HUES48 (cell line): ENCODE measurements at regions not wholly inside any gene's neighbourhood (a gene's known extent, or its start where the extent isn't known, plus 50 kb on each side); places are given as distances from the start of the nearest gene placed in this dataset.

Source experiments
- H3K27ac ChIP-seq: one replicate; pipeline ENCODE4 v1.7.0; 2013; ENCODE audit warnings: low read depth, low read length, inconsistent platforms
- H3K27me3 ChIP-seq: 2 replicates; pipeline ENCODE4 v1.6.1; 2013; ENCODE audit warnings: mild to moderate bottlenecking, low read length; ENCODE audit not compliant: control insufficient read depth, insufficient read depth
- H3K36me3 ChIP-seq: 2 replicates; pipeline ENCODE4 v1.6.1; 2013; ENCODE audit warnings: low read length; ENCODE audit not compliant: control insufficient read depth, insufficient read depth
- H3K4me1 ChIP-seq: 2 replicates; pipeline ENCODE4 v1.6.1; 2013; ENCODE audit warnings: mild to moderate bottlenecking, low read length; ENCODE audit not compliant: control insufficient read depth, insufficient read depth
- H3K4me3 ChIP-seq: 2 replicates; pipeline ENCODE4 v1.5.1; 2013; ENCODE audit warnings: mild to moderate bottlenecking, low read depth, low read length
- H3K9ac ChIP-seq: 2 replicates; pipeline ENCODE4 v1.6.1; 2013; ENCODE audit warnings: mild to moderate bottlenecking, low read depth, low read length, moderate library complexity
- H3K9me3 ChIP-seq: 2 replicates; pipeline ENCODE4 v1.6.1; 2013; ENCODE audit warnings: low read length; ENCODE audit not compliant: control insufficient read depth, insufficient read depth

- no peak overlapping the region for H3K9ac ChIP-seq
- no peaks in the 10 kb centered on the region for H3K36me3 ChIP-seq
- no peaks in the 10 kb centered on the region for H3K4me1 ChIP-seq
- no peak overlapping the region for H3K4me3 ChIP-seq
- no peaks in the 10 kb centered on the region for H3K27me3 ChIP-seq
- H3K27ac ChIP-seq: no peak overlapping the region
- H3K9me3 ChIP-seq: no peaks in the 10 kb centered on the region
Observed at GRCh38 chr4:160604541-160604940, 1501.7 kb downstream of the RAPGEF2 start.

GRCh38 chr4:160611181-160611580 lies 1508.3 kb downstream of the RAPGEF2 start:
- Histone ChIP-seq H3K36me3 (no peaks in the 10 kb centered on the region), H3K27me3 (no peaks in the 10 kb centered on the region), H3K27ac (no peak overlapping the region), H3K4me3 (no peak overlapping the region), H3K9me3 (no peaks in the 10 kb centered on the region), H3K9ac (no peak overlapping the region), H3K4me1 (no peaks in the 10 kb centered on the region)

GRCh38 chr4:160631044-160631443 lies 1528.2 kb downstream of the RAPGEF2 start:
- no peak overlapping the region for H3K9ac ChIP-seq
- no peak overlapping the region for H3K4me3 ChIP-seq
- H3K27me3 ChIP-seq: no peaks in the 10 kb centered on the region
- H3K36me3 ChIP-seq: no peaks in the 10 kb centered on the region
- H3K4me1 ChIP-seq: no peaks in the 10 kb centered on the region
- H3K9me3 ChIP-seq: no peaks in the 10 kb centered on the region
- H3K27ac ChIP-seq: no peak overlapping the region

DNA sequence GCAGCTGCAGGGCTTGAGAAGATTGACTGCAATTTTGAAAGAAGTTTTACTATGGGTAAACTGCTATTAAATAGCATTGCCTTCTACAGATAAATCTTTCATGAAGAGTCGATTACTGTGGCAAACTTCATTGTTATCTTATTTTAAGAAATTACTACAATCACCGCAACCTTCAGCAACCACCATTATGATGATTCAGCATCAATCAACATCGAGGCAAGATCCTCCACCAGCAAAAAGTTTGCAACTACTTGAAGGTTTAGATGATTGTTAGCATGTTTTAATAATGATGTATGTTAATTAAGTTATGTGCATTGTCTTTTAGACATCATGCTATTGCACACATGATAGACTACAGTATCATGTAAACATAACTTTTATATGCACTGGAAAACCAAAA lies 1511.0 kb downstream of the FSTL5 start:
- H3K27ac ChIP-seq: no peak overlapping the region
- H3K4me1 ChIP-seq: no peaks in the 10 kb centered on the region
- H3K9ac ChIP-seq: no peak overlapping the region

GRCh38 chr4:160675550-160675949 lies 1488.2 kb downstream of the FSTL5 start:
- Histone ChIP-seq H3K9ac (no peak overlapping the region), H3K4me3 (no peak overlapping the region), H3K4me1 (no peaks in the 10 kb centered on the region), H3K9me3 (no peaks in the 10 kb centered on the region; the same call in 1 of the 2 replicates), H3K36me3 (no peaks in the 10 kb centered on the region), H3K27ac (no peak overlapping the region), H3K27me3 (no peaks in the 10 kb centered on the region)

More for the DNA sequence above, 1511.0 kb downstream of the FSTL5 start:
- Histone ChIP-seq H3K36me3 (no peaks in the 10 kb centered on the region), H3K9me3 (peaks cover 3% of the 10 kb centered on the region; the same call in 1 of the 2 replicates), H3K4me3 (no peak overlapping the region), H3K27me3 (no peaks in the 10 kb centered on the region)

DNA sequence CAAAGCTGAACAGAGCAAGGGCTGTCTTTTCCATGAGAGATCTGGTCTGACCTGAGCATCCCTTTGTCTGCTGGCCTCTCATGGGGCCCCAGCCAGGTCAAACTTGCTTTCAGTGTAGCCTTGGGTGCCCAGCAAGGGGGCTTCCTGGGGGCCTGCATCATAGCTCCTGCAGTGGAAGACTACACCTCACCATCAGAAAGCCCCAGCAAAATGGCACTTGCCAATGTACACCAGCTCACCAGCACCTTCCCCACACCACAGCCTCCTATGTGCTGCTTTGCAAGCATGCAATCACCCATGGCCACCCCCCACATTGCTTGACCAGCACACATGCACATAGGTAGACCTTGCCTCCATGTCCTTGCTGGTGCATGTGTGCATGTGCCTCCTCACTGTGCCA lies 1478.1 kb downstream of the FSTL5 start:
- Histone ChIP-seq H3K27ac (no peak overlapping the region), H3K9me3 (no peaks in the 10 kb centered on the region; the same call in 1 of the 2 replicates), H3K4me1 (no peaks in the 10 kb centered on the region), H3K36me3 (no peaks in the 10 kb centered on the region), H3K27me3 (no peaks in the 10 kb centered on the region), H3K9ac (no peak overlapping the region), H3K4me3 (no peak overlapping the region)

DNA sequence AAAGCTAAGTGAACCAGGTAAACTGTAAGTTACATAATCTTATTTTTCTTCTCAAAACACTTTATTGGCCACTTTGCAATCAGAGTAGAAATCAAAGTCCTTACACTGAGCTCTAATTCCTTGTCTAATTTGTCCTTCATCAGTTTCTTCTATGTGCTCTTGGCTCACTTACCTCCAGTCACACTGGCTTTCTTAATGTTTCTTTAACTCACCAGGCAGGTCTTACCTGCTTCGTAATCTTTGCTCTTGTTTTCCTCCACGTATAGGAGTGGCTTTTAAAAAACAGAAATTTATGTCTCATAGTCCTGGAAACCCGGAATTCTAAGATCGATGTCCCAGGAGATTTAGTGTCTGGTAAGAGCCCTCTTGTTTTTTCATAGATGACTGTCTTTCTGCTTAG lies 1462.1 kb downstream of the FSTL5 start:
- Histone ChIP-seq H3K27ac (no peak overlapping the region), H3K9me3 (no peaks in the 10 kb centered on the region), H3K4me3 (no peak overlapping the region), H3K4me1 (no peaks in the 10 kb centered on the region), H3K9ac (no peak overlapping the region), H3K27me3 (no peaks in the 10 kb centered on the region), H3K36me3 (no peaks in the 10 kb centered on the region)

DNA sequence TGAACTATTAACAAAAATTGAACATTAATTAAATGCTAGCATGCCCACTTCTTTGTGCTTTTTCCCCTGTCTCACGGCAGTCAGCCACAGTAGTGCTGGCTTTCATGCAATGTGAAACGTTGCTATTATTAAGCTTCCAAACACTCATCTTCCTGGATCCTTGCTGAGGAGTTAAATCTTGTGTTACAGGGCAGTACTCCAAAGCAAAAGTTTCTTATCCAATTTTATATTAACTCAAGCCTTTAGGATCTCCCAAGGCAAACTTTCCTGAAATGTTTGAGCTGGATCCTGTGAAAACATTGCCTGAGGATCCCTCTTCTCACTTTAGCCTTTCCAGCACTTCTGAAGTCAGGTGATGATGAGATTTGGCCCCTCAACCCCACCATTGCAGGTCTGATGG lies 1454.8 kb downstream of the FSTL5 start:
- no peaks in the 10 kb centered on the region for H3K27me3 ChIP-seq
- H3K27ac ChIP-seq: no peak overlapping the region
- no peak overlapping the region for H3K4me3 ChIP-seq
- no peaks in the 10 kb centered on the region for H3K9me3 ChIP-seq
- no peaks in the 10 kb centered on the region for H3K36me3 ChIP-seq
- no peaks in the 10 kb centered on the region for H3K4me1 ChIP-seq
- H3K9ac ChIP-seq: no peak overlapping the region

- no peaks in the 10 kb centered on the region for H3K36me3 ChIP-seq
- H3K4me1 ChIP-seq: no peaks in the 10 kb centered on the region
- H3K27ac ChIP-seq: no peak overlapping the region
- no peak overlapping the region for H3K9ac ChIP-seq
- H3K27me3 ChIP-seq: no peaks in the 10 kb centered on the region
- H3K9me3 ChIP-seq: no peaks in the 10 kb centered on the region
- no peak overlapping the region for H3K4me3 ChIP-seq
Observed at GRCh38 chr4:160709546-160709945, 1454.3 kb downstream of the FSTL5 start.

DNA sequence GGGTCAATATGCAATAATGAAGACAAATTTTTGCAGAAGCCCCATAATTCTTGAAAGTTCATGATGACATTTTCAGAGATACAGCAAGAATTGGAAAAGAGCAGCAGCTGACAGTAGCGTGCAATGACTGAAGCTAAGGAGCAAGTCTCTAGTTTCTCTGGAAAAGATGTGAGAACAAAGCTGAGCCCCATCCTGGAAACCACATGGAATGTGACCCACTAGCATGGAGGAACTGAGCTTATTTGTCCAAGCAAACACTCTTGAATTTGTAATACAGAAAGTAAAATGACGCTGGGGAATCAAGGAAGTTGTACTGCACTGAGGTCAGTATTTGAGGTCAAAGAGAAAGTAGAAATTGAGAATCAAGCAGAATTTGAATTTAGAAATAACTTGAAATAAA lies 1447.2 kb downstream of the FSTL5 start:
- no peaks in the 10 kb centered on the region for H3K4me1 ChIP-seq
- H3K4me3 ChIP-seq: no peak overlapping the region
- no peak overlapping the region for H3K27ac ChIP-seq
- no peaks in the 10 kb centered on the region for H3K36me3 ChIP-seq
- no peak overlapping the region for H3K9ac ChIP-seq
- H3K27me3 ChIP-seq: no peaks in the 10 kb centered on the region
- no peaks in the 10 kb centered on the region for H3K9me3 ChIP-seq

- Histone ChIP-seq H3K4me3 (no peak overlapping the region), H3K36me3 (no peaks in the 10 kb centered on the region), H3K27ac (no peak overlapping the region), H3K27me3 (no peaks in the 10 kb centered on the region), H3K9ac (no peak overlapping the region), H3K9me3 (no peaks in the 10 kb centered on the region), H3K4me1 (no peaks in the 10 kb centered on the region)
Observed at GRCh38 chr4:160717848-160718247, 1446.0 kb downstream of the FSTL5 start.

DNA sequence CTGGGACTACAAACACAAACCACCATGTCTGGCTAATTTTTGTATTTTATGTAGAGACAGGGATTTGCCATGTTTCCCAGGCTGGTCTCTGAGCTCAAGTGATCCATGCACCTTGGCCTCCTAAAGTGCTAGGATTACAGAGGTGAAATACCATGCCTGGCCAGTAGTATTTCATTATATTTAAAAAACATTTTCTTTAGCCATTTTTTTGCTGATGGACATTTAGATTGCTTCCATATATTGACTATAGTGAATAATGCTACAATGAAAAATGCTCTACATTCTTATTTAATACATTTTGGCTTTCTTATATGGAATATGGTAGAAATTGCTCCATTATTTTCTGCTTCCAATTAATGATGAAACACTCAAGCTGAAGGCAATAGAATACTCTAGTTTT lies 1439.7 kb downstream of the FSTL5 start:
- Histone ChIP-seq H3K36me3 (no peaks in the 10 kb centered on the region), H3K4me1 (no peaks in the 10 kb centered on the region), H3K27ac (no peak overlapping the region), H3K27me3 (no peaks in the 10 kb centered on the region), H3K9me3 (no peaks in the 10 kb centered on the region), H3K4me3 (no peak overlapping the region), H3K9ac (no peak overlapping the region)
